Stimulated activated CD4-positive, alpha-beta T cell treated with anti-CD3 and anti-CD28 coated beads, TNF-alpha, amount 100 ng/mL, for 24 hours (primary cell): ENCODE measurements at regions not wholly inside any gene's neighbourhood (a gene's known extent, or its start where the extent isn't known, plus 50 kb on each side); places are given as distances from the start of the nearest gene placed in this dataset.

Experiments
- DNase-seq, 3 experiments: peaks; one replicate each; pipeline ENCODE4 v3.0.0-alpha.2; 2020; ENCODE audit warnings: low read depth in 3 of 3

DNA sequence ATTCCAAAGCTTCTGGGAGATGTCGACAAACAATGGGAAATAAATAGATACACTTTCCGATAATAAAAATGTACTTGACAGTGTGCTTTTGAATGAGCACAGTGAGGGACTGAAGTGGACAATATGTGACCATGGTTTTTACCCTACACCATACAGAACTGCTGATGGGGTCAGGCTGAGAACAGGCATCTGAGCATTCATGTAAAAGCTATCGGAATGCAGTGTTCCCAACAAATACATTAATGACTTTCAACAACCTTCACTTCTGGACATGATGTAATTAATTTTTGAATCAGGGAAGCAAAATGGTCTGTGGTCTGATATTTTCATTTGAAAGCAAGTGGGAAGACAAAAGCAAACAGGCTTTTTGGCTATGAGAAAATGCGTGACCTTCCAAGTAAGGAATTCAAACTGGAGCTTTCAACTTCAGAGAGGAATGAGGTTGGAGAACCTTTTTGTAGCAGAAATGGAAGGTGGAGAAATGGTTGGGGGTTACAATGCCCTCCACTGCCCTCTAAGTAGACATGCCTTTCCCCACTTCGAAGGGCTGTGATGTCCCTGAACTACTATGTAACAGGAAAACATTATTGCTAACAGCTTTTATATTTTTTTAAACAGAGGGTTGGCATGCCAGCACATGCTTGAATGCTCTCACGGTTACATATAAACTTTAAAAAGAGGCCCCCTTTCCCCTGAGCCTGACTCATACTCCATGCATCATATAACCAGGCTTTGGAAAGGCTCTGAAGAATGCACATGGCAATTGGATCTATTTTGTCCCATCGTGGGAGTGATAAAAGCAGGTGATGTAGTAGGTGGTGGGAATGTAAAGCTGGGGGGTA lies 203.5 kb upstream of the CITED2 start:
- DNase-seq: no peak

GRCh38 chr6:139577124-139577762 lies 202.8 kb upstream of the CITED2 start:
- DNase-seq: no peak

DNA sequence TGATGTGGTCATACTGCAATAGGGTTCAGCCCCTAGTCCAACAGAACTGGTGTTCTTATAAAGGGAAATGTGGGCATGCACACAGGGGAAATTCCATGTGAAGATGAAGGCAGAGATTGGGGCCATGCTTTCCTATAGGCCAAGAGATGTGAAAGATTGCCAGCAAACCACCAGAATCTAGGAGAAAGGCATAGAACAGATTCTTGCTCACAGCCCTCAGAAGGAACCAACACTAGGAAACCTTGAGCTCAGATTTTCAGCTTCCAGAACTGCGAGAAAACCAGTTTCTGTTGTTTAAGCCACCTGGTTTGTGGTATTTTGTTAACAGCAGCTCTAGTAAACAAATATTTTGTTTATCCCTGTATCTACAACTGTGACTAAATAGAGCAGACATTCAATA lies 197.6 kb upstream of the CITED2 start:
- no peak for DNase-seq

GRCh38 chr6:139570166-139570565 lies 195.7 kb upstream of the CITED2 start:
- no peak for DNase-seq

DNA sequence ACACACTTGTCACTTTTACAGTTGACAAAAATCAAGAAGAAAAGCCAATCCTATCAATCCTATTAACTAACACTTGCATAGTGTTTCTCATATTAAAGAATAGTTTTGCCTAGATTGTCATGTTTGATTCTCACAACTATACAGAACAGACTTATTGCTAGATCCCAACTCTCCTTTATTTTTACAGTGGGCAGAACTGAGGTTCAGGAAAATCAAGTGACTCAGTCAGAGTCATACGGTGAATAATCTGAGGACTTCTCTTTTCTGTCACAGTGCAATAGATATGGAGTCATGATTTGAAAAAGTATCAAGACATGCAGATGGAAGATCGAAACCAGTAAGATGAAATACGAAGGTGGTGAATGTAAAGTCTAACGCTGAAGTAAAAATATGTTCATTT lies 195.1 kb upstream of the CITED2 start:
- no peak for DNase-seq

- DNase-seq: no peak
Observed at GRCh38 chr6:139568956-139569538, 194.6 kb upstream of the CITED2 start.

- DNase-seq: no peak
Observed at GRCh38 chr6:139568151-139568955, 193.9 kb upstream of the CITED2 start.

DNA sequence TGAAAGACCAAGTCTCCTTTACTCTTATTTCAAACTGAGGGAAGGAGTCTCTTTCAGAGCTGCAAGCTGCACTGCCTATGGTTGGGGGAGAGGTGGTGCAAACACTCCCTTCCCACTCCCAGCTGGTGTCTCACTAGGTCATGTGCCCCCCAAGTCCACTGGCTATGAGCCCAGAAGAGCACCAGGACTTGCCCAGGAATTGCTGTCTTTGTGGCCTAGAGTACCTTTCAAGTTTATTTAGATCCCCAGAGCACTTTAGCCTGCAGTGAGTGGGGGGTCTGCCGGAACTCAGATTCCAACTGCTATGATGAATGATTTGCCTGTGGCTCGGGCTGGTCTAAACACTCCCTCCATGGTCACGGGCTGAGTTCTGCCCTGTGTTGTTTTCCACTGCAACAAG lies 192.6 kb upstream of the CITED2 start:
- DNase-seq: no peak

GRCh38 chr6:139565591-139565990 lies 191.1 kb upstream of the CITED2 start:
- DNase-seq: no peak

DNA sequence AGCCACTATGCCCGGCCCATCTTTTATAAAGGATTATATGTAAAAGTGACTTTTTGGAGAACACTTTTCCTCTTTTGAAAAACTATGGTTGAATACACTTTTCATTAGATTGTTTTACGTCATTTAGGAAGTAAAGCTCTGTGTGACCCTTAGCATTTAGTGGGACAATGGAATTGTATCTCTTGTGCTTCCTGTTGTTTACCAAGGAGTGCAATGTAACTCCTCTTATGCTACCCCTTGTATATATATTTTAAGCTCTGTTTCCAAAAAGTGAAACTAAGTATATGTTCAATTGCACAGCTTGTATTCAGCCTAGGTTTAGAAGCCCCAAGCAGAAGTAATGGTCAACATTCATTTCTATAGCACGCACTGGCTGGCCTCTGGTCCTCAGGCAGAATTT lies 183.1 kb upstream of the CITED2 start:
- DNase-seq: no peak

- no peak for DNase-seq
Observed at GRCh38 chr6:139556532-139556931, 182.1 kb upstream of the CITED2 start.

- DNase-seq: no peak
Observed at GRCh38 chr6:139553916-139554315, 179.5 kb upstream of the CITED2 start.

DNA sequence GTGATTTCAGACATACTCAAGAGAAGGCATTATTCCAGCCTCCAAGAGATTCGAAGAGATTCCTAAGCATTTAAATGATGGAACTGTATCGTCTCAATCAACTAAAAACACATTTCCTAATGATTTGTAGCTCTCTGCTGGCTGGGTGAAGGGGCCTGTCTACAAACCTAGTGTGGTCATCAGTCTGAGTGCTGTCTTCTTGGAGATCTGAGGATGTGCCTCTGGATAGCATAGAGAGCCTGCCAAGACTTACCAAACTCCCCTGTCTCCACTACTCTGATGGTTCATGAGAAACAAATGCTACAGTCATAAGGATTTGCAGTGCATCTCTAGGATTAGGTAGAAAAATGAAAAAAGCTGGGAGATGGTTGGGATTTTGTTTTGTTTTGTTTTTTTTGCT lies 176.9 kb upstream of the CITED2 start:
- DNase-seq: no peak

- DNase-seq: no peak
Observed at GRCh38 chr6:139550361-139550760, 175.9 kb upstream of the CITED2 start.

DNA sequence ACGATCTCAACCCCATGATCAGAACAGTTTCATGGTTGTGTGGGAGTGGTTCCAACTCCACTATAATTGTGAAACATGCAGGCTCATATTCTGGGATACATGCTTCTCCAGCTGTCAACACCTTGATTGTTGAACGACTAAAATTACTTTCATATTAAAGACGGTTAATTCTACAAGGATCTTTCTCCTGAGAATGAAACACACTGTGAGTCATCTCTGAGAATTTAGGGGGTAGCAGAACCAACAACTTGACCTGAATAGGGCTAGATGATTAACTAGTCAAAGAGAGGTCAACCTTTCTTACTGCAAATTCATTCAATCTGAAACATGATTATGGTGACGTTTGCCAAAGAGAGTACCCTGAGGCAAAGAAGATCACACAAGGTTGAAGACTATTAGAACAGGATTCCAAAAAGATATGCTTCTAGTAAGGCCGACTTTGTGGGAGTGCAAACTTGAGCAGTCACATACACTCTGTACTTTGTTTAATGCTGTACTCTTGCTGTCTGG lies 175.2 kb upstream of the CITED2 start:
- DNase-seq: no peak

DNA sequence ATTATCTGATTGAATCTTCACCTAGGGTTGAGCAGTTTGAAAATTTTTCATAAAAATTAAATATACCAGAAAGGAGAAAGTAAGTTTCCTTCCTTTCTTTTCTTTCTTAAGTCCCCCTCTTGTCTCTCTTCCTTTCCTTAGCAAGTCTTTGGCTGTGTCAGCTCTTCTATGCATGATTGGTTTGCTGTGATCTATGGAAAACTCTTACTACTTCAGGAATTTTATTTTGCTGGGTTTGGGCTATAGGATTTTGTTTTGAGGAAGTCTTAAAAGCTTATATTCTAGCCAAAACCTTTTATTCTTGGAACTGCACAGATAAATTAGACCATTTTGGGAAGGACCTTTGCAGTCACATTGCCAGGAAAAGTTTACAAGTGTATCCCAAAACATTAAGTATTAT lies 173.4 kb upstream of the CITED2 start:
- DNase-seq: no peak

- DNase-seq: no peak
Observed at GRCh38 chr6:139547122-139547776, 172.8 kb upstream of the CITED2 start.

GRCh38 chr6:139546106-139546472 lies 171.6 kb upstream of the CITED2 start:
- DNase-seq: no peak

GRCh38 chr6:139545206-139546105 lies 171.0 kb upstream of the CITED2 start:
- no peak for DNase-seq

DNA sequence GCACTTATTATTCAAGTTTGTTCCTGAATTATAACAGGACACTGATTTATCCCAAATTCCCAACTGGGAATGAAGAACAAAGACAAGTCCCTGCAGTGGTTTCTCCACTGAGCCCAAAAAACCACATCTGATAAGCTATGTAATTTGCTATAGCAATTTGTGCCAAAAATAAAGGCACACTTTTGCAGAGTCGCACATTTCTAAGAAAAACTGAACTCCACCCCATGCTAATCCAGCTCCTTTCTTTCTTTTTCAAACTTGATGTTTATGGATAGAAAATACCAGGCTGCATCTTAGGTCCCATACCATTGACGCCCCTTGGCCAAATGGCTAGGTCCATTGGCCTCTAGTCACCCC lies 170.2 kb upstream of the CITED2 start:
- no peak for DNase-seq

GRCh38 chr6:139542351-139542750 lies 167.9 kb upstream of the CITED2 start:
- DNase-seq: no peak
